ENCODE measurements at regions not wholly inside any gene's neighbourhood (a gene's known extent, or its start where the extent isn't known, plus 50 kb on each side); places are given as distances from the start of the nearest gene placed in this dataset.

- TF ChIP-seq ZNF274 (IDR thresholded peaks at IDR 0.05; ENCODE audit: low read depth, low read length) (no peak), SUZ12 (IDR thresholded peaks at IDR 0.05; ENCODE audit: extremely low read depth, insufficient read depth, insufficient read length) (no peak)
These were observed 107.1 kb upstream of the UBE3A start for GRCh38 chr15:25545889-25546288.

Data from NT2/D1 (cell line).